B cell (primary cell): ENCODE measurements at regions not wholly inside any gene's neighbourhood (a gene's known extent, or its start where the extent isn't known, plus 50 kb on each side); places are given as distances from the start of the nearest gene placed in this dataset.

ENCODE experiments used
- ATAC-seq: fragments of 200-7000 bp; cut with Tn5 transposase; one replicate; pipeline ENCODE4 v1.10.0; 2021; ENCODE audit warnings: low read depth, mild to moderate bottlenecking, moderate number of reproducible peaks, moderate library complexity
- CTCF ChIA-PET: fragments of 350-600 bp; sonication (Branson Sonifier 250); formaldehyde crosslinking; loops from one replicate; lab custom pipeline; 2021; ENCODE audit warnings: antibody characterized with exemption, inconsistent platforms; lab: Charles Lee
- POLR2A ChIA-PET: fragments of 350-600 bp; sonication (Branson Sonifier 250); formaldehyde crosslinking; loops from one replicate; lab custom pipeline; 2021; ENCODE audit warnings: antibody characterized with exemption; lab: Charles Lee
- DNase-seq: peaks from one replicate; pipeline ENCODE4 v3.0.0; 2013
- H2AFZ ChIP-seq: 2 replicates; pipeline ENCODE4 v1.6.1; 2012; ENCODE audit warnings: mild to moderate bottlenecking, low read depth, low read length; ENCODE audit not compliant: insufficient read depth, poor library complexity, severe bottlenecking
- H3K27ac ChIP-seq, 2 donors: 1 replicate in 1 of 2; 2 replicates in 1 of 2; pipeline ENCODE4 v1.5.1; 2012 to 2013; ENCODE audit warnings: low read length in 2 of 2, mild to moderate bottlenecking in 2 of 2, moderate library complexity in 1 of 2
- H3K27me3 ChIP-seq, 4 experiments: fragments of 200-600 bp in 1 of 4; sonication (generic) in 1 of 4; replicated peaks in 1 of 4; 1 replicate in 2 of 4; 2 replicates in 2 of 4; pipeline versions ENCODE4 v1.6.1 to v1.7.0; 2013 to 2016; ENCODE audit warnings: low read length in 3 of 4, mild to moderate bottlenecking in 2 of 4, mixed read lengths in 1 of 4, moderate library complexity in 1 of 4; ENCODE audit not compliant: insufficient read depth in 4 of 4, control insufficient read depth in 3 of 4; ENCODE audit errors: control extremely low read depth in 1 of 4
- H3K36me3 ChIP-seq, 2 experiments: replicated peaks in 1 of 2; 1 replicate in 1 of 2; 2 replicates in 1 of 2; pipeline versions ENCODE4 v1.6.1 to v1.7.1; 2013; ENCODE audit warnings: low read length in 1 of 2; ENCODE audit not compliant: insufficient read depth in 2 of 2, control insufficient read depth in 1 of 2; ENCODE audit errors: control extremely low read depth in 1 of 2, extremely low read depth in 1 of 2
- H3K4me1 ChIP-seq, 2 donors: fragments of 200-600 bp in 1 of 2; sonication (generic) in 1 of 2; 1 replicate in 1 of 2; 2 replicates in 1 of 2; pipeline versions ENCODE4 v1.5.1 to v1.6.1; 2013 to 2017; ENCODE audit warnings: low read length in 2 of 2; ENCODE audit not compliant: control insufficient read depth in 2 of 2, insufficient read depth in 2 of 2
- H3K4me2 ChIP-seq: replicated peaks from 2 replicates; pipeline ENCODE3; 2012; ENCODE audit warnings: mild to moderate bottlenecking, low read depth, low read length; ENCODE audit not compliant: poor library complexity, severe bottlenecking
- H3K4me3 ChIP-seq, 5 experiments: fragments of 200-600 bp in 1 of 5; sonication (generic) in 1 of 5; 1 replicate in 3 of 5; 2 replicates in 2 of 5; pipeline versions ENCODE4 v1.5.1 to v1.7.0; 2011 to 2016; ENCODE audit warnings: low read length in 4 of 5, mild to moderate bottlenecking in 4 of 5, low read depth in 2 of 5, control low read depth in 1 of 5, moderate library complexity in 1 of 5; ENCODE audit not compliant: insufficient read depth in 1 of 5; ENCODE audit errors: control extremely low read depth in 1 of 5, extremely low read depth in 1 of 5
- H3K79me2 ChIP-seq: fragments of 200-600 bp; sonication (generic); one replicate; pipeline ENCODE4 v1.6.0; 2016; ENCODE audit warnings: low read length; ENCODE audit not compliant: control insufficient read depth, insufficient read depth
- H3K9ac ChIP-seq: fragments of 200-600 bp; sonication (generic); 2 replicates; pipeline ENCODE4 v1.6.1; 2017; ENCODE audit warnings: mild to moderate bottlenecking, low read length, moderate library complexity
- H3K9me3 ChIP-seq, 3 donors: one replicate each; pipeline versions ENCODE4 v1.6.1 to v1.7.1; 2013; ENCODE audit warnings: low read length in 2 of 3; ENCODE audit not compliant: control insufficient read depth in 2 of 3, insufficient read depth in 1 of 3; ENCODE audit errors: control extremely low read depth in 1 of 3
- H4K20me1 ChIP-seq: 2 replicates; pipeline ENCODE4 v1.6.0; 2012; ENCODE audit warnings: mild to moderate bottlenecking, low read length; ENCODE audit not compliant: insufficient read depth, control insufficient read depth, poor library complexity, severe bottlenecking
- H3K27ac Mint-ChIP-seq: one replicate; pipeline ENCODE4 v1.8.0; 2021; ENCODE audit warnings: mixed read lengths
- H3K27me3 Mint-ChIP-seq: one replicate; pipeline ENCODE4 v1.8.0; 2021; ENCODE audit warnings: mixed read lengths
- H3K4me1 Mint-ChIP-seq: one replicate; pipeline ENCODE4 v1.8.0; 2021; ENCODE audit warnings: mixed read lengths
- H3K4me3 Mint-ChIP-seq: one replicate; pipeline ENCODE4 v1.8.0; 2021; ENCODE audit warnings: mixed read lengths
- H3K9me3 Mint-ChIP-seq: one replicate; pipeline ENCODE4 v1.8.0; 2022; ENCODE audit warnings: mixed read lengths; ENCODE audit not compliant: insufficient read depth
- CTCF ChIP-seq: fragments of 200-600 bp; IDR thresholded peaks from one replicate; pipeline ENCODE4 v1.8.0; 2022; ENCODE audit warnings: antibody characterized with exemption, mild to moderate bottlenecking
- EZH2 ChIP-seq: IDR thresholded peaks from 2 replicates; pipeline ENCODE4 v1.6.1; 2012; ENCODE audit warnings: borderline replicate concordance, low read depth, mild to moderate bottlenecking, moderate library complexity, low read length; ENCODE audit not compliant: insufficient read depth, poor library complexity, severe bottlenecking
- WGBS: methylation state at CpG from one replicate; pipeline ENCODE4 v1.1.5; 2013; ENCODE audit warnings: missing lambda C conversion rate; ENCODE audit not compliant: insufficient coverage; 5-methylcytosine and 5-hydroxymethylcytosine counted together
- intact Hi-C: fragments of 100-400 bp; cut with micrococcal nuclease; formaldehyde crosslinking; loops from one replicate; pipeline ENCODE4 v1.10.0; 2022

GRCh38 chr12:70052931-70053497 lies 190.2 kb upstream of the CNOT2 start:
- intact Hi-C loops = no loop called here
- H3K4me3 Mint-ChIP-seq = no peak overlapping the region
- Histone ChIP-seq H3K9ac (no peak overlapping the region), H3K9me3 (no peaks in the 10 kb centered on the region), H3K4me3 (no peak overlapping the region), H3K79me2 (no peaks in the 10 kb centered on the region), H3K4me1 (peaks cover 5 to 13% of the 10 kb centered on the region in 2 donors), H3K27ac (no peak overlapping the region), H3K4me2 (no peak overlapping the region), H4K20me1 (no peaks in the 10 kb centered on the region), H2AFZ (no peak overlapping the region), H3K27me3 (no peaks in the 10 kb centered on the region), H3K36me3 (no peaks in the 10 kb centered on the region)
- CTCF ChIA-PET = no interaction called here
- TF ChIP-seq CTCF (no peak), EZH2 (no peak)
- H3K4me1 Mint-ChIP-seq = peaks cover 8% of the 10 kb centered on the region
- WGBS = 65% methylated on average over 3 of the region's 4 CpGs
- POLR2A ChIA-PET = no interaction called here
- no peaks in the 10 kb centered on the region for H3K27me3 Mint-ChIP-seq
- H3K27ac Mint-ChIP-seq = no peak overlapping the region
- ATAC-seq = no peak
- no peak for DNase-seq
- no peaks in the 10 kb centered on the region for H3K9me3 Mint-ChIP-seq

GRCh38 chr12:70059373-70059772 lies 183.9 kb upstream of the CNOT2 start:
- TF ChIP-seq CTCF (no peak), EZH2 (no peak)
- DNase-seq (no peak), ATAC-seq (no peak)
- no peaks in the 10 kb centered on the region for H3K9me3 ChIP-seq
- H3K79me2 ChIP-seq = no peaks in the 10 kb centered on the region
- H2AFZ ChIP-seq = no peak overlapping the region
- H4K20me1 ChIP-seq = no peaks in the 10 kb centered on the region
- intact Hi-C loops = no loop called here
- H3K36me3 ChIP-seq = no peaks in the 10 kb centered on the region
- H3K27me3 ChIP-seq = no peaks in the 10 kb centered on the region
- Mint-ChIP-seq H3K27me3 (no peaks in the 10 kb centered on the region), H3K9me3 (no peaks in the 10 kb centered on the region), H3K27ac (no peak overlapping the region), H3K4me1 (no peaks in the 10 kb centered on the region), H3K4me3 (no peak overlapping the region)
- H3K4me2 ChIP-seq = no peak overlapping the region
- H3K4me3 ChIP-seq = no peak overlapping the region
- H3K9ac ChIP-seq = no peak overlapping the region
- no peak overlapping the region for H3K27ac ChIP-seq
- H3K4me1 ChIP-seq = no peaks in the 10 kb centered on the region
- POLR2A ChIA-PET = no interaction called here
- CTCF ChIA-PET = no interaction called here
- no CpG with 5 or more reads among the region's 1 CpG for WGBS
